NCI-H1105 (cell line): ENCODE measurements at regions not wholly inside any gene's neighbourhood (a gene's known extent, or its start where the extent isn't known, plus 50 kb on each side); places are given as distances from the start of the nearest gene placed in this dataset.

Experiments used
- DNase-seq: peaks from one replicate; lab custom pipeline; 2025; lab: John Stamatoyannopoulos, UW

DNA sequence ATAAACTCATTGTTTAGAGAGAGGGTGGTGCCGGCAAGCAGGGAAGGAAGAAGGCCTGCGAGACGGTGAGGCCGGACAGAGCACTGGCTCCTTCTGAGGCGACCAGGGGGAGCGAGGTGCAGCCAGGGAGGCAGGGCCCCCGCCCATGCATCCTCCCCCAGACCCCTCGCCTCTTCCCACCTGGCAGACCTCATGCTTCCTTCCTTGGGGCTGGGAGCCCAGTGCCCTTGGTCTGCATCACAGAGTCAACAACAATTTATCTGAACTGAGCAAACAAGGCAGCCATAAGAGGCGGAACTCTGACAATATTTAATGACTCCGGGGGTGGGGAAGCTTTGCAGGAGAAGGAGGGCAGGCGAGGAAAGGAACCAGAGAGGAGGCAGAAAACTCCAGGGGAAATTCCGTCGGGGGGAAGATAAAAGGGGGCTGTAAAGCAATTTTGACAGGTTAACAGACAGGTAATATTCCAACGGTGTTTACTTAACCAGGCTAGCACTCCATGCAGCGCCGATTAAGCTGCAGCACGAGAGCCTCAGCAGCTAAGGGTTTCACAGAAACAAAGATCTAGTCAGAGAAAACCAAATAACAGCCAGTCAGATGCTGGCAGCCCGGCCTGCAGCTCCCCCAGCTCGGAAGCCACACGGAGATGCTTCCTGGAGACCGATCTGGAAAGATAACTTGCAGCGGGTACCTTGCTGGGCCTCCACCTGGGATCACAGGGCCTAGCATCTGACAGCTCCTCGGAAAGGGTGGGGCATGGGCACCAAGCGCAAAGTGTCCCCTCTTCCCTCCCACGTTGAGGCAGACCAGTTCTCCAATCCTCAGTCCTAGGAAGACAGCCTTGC is 398.2 kb downstream of the SOX9 start:
- no peak for DNase-seq

DNA sequence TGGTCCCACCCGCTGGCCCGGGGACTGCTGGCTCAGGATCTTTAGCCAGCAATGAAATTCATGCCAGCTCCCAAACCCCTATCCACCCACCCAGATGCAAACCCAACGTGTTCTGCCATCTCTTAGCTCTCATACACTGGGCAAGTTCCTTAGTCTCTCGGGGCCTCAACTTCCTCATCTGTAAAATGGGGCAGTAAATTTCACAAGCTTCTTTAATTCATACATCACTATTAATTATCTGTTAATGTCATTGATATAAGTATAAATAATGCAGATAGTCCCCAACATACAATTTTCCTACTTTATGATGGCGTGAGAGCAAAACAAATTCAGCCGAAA is 398.7 kb downstream of the SOX9 start:
- DNase-seq: no peak

DNA sequence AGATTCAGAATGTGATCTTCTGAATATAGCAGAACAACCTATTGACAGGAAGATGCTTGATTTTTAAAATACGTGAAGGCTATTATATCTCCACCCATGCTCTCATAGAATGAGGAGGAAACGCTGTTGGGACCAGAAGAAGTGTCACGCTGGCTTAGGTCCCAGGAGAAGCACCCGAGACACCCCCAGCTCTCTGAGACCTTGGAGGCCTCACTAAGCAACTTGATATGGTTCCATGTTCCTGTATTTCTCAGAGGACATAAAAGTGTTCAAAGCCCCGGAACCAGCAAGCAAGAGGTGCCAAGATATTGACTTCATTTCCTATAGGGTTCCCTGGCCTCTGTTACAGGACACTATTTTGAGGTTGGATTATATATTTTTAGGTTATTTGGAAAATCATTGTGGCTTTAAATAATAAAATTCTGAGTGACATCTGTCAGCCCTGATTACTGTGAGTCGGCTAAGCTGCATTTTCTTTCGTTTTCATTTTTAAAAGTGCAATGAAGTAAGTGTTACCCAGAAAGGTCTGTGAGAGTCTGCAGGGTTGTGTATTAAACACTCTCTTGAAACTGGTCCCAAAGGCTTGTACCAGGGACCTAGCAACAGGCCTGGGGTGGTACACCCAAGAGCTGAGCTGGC is 400.0 kb downstream of the SOX9 start:
- DNase-seq: no peak

DNA sequence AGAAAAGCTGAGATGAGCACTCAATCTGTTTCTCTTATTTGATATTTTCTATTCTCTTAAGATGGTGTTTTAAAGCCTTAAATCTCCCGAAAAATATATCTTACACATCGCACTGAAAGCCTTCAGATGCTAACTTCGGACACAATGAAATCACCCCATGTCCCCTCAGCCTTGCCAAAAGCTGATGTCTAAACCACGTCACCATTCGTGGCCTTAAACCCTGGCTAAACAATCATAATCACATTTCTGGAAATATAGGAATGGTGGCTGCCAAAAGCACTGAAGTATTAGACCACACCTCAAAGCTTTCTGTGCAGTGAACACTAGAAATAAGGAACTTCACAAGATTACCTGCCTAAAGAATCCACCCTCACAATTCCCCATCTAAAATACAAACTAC is 402.7 kb downstream of the SOX9 start:
- no peak for DNase-seq

DNA sequence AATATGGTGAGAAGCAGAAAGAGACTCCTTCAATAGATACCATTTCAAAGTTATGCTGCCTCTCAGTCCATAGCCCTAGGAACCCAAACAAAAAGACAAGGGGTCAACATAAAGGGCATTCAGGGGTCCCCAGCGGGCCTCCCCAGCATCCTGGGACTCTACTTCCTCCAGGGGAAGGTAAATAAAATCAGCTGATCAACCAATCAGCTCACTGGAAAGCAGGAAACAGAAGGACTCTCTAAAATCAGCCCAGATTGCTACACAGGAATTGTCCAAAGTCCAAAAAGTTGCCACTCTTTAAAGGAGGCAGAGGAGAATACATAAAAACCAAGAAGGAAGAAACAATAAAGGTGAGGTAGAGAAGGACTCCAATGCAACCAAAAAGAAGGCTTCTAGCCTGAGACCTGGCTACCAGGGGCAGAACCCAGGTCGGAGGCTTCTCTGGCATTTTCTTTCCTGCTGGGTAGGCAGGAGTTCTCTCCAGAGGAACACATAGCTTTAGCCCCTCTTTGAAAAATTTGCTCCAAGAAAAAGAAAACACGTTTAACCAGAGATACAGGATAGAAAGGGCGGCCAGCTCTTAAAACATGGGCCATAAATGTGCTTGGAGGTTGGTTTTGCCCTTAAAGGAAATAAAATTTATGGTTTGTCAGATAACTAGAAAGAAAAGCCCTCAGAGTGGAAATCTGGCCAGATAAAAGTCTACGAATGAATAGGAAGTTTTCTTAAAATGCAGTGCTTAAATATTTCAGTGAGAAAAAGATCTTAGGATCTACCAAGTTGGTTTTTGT is 404.6 kb downstream of the SOX9 start:
- no peak for DNase-seq

DNA sequence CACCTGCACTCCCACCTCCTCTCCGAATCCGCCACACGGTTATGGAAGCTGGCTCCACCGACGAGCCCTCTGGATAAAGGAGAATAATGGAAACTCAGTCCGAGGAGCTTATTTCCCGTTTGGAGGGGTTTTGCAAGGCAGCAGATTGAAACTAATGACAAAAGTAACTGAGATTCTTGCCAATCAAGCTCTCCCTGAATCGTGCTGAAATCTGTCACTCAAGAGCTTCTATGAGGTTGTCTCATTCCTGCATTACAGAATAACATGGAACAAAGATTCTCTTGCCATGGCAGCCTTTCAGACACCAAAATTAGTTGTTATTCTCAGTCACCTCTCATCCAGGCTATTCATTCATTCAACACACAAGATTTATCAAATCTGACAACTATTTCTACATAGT is 405.9 kb downstream of the SOX9 start:
- DNase-seq: no peak

DNA sequence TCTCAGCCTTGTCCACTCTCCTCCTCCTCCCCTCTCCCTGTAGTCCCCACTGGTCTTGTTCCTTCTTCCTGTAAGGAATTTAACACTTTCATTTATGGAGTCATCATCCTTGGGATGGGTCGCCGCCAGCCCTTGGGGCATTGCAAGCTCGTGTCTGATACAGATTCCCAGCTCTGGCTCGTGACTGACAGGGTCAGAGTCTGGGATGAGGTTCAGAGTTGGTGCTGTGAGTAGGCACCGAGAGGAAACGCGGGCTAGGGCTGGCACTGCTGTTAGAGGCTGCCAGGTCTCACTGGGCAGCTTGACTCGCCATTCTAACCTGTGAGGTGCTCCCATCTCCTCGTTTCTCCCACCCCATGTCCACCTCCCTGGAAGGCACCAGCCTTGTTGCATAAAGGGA is 407.0 kb downstream of the SOX9 start:
- no peak for DNase-seq

DNA sequence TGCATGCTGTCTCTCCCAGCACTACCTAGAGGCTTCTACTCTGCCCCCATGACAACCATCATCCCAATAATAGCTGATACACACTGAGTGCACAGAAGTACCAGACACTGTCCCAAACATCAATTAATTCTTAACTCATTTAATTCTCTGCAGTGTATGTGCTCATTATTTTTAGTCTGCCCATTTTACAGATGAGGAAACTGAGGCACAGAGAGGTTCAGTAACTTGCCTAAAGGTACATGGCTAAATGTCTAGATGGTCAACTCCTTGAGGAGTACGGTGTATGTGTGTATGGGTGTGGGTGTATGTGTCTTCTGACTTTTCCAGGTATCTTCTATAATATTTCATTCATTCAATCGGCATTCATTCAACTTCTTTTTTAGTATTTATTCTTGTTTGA is 407.9 kb downstream of the SOX9 start:
- DNase-seq: no peak

DNA sequence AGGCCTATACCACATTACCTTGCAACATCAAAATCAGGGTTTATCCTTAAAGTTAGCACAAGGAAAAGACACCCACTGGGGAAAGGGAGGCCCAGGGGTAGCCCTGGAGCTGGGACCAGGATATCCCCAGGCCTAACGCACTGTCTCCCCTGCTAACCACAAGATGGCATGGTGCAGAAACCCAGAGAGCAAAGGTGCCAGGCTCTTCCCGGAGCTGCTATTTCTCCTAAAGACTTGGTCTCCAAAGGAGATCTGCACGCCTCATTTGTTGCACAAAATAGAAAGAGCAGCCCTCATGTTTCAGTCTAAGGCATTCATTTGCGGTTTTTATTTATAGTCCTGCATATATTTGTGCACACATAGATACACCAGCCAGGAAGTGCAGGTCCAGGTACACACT is 408.6 kb downstream of the SOX9 start:
- no peak for DNase-seq

DNA sequence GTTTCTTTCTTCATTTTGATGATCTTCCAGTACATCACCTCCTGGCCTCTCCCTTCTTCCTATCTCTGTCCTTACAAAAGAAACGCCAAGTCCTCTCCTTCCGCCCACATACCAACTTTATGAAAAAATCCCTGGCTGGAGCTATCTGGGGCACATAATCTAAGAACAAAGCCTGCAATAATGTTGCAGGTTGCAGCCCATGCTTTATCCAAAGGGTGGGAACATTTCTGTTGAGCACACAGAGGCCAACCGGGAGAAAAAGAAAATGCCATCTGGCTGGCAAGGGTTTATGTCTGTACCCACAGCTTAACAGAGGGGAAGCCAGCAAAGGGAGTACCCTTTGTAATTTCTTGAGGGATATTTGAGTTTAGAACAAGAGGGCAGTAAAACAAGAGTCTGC is 409.6 kb downstream of the SOX9 start:
- DNase-seq: no peak

DNA sequence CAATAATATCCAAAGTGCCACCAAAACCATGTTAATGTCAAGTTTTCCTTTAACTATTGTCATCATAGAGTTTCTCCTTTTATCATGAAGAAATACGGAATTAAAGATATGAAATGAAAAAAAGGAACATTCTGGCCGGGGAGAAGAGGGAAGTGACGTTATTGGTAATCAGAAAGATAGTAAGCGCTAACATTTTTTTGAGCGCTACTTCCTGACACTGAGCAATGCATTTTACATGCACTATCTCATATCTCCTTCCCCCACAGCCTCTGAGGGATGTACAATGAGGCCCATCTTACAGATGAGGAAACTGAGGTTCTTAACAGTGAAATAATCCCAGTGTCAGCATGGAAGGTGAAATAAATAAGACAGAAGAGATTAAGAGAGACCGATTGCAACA is 410.9 kb downstream of the SOX9 start:
- DNase-seq: no peak

DNA sequence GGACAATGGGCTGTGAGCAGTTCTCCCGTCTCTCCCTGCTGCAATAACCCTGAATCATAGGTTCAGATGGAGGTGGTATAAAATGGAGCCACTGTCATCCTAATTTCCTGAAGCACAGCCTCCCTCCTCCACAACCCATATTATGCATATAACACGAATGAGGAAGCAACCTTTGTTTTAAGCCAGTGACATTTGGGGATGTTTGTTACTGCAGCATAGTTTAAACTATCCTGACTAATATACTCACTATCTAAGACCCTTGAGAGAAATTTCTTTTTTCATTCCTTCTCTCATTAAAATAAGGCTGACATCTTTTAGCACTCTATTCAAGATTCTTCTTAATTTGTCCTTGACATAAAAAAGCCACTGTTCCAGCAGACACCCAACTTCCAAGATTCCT is 413.4 kb downstream of the SOX9 start:
- DNase-seq: no peak

DNA sequence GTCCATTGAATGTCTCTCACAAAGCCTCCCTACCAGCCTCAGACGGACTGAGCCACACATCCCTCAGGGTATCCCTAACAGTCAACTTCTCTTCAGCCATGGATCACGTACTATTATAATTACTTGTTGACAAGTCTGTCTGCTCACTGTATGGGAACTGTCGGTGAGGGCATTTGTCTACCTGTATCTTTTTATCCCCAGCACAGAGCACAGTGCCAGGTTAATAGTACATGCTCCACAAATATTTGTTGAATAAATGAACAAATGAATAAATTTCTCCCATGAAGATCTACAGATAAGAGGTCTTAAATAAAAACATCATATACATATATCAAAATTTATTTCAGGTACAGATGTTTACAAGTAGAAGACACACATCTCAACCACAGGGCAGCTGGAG is 414.0 kb downstream of the SOX9 start:
- no peak for DNase-seq

DNA sequence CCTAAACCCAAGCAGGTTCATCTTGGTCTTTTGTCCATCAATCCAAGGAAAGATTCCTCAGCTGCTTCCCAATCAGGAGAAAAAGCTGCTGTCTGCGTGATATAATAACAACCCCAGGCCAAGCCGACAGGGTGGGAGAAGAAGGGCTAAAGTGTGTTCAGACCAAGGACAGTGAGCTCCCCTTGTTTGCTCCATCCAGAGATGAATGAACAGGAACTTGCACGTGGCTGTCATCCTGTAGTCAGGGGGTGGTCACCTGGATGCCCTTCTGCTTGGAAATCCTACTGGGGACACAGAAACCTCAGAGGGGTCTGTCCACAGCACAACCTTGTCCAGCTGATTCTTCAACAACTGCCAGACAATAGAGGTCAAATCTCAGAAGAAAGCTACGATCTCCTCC is 414.5 kb downstream of the SOX9 start:
- DNase-seq: no peak

DNA sequence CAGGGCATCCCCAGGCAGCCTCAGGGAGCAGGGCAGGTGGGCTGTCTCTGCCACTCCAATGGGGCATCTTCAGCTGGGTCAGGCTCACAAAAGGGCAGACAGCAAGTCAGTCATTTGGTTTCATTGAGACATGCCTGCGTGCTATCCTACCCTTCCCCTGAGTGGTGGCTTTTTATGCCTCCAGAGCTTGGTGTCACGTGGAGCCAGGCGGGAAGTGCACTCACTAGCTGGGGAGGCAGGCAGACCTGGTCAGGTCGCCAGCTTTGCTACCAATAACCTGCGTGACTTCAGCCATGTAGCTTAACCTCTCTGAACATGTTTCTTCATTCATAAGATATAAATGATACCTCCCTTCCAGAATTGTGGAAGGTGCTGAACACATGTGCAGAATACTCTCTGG is 415.0 kb downstream of the SOX9 start:
- no peak for DNase-seq

DNA sequence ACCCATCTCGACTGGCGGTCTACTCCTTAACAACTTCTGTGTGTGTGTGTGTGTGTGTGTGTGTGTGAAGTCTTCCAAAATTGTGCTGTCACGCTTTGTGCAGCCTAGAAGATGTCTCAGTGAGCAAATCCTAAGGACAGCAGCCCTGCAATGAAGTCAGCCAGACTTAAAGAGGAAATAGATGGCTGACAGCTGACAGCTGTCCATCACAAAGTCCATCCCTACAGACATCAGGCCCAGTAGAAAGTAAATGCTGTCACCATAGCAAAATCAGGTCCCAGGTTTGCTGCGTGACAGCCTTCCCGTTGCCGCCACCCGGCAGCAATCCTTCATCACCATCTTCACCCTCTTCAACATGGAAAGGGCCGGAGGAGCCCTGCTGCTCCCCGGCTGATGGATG is 416.0 kb downstream of the SOX9 start:
- DNase-seq: no peak

DNA sequence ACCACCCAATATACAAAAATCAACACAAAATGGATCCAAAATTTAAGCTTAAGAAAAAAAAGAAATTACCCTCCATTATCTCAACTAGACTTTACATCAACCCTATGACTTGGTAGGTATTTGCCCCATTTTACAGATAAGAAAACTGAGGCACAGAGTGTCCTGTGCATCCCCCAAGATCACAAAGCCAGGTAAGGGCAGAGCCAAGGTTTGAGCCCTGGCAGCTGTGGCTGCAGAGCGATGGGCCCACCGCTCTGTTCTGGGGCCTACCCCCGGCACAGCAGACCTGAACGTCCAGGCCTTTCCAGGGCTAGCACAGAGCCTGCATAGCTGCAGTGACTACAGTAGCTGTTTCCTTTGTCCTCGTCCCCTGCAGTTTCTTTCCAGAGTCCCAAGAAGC is 417.6 kb downstream of the SOX9 start:
- DNase-seq: no peak

DNA sequence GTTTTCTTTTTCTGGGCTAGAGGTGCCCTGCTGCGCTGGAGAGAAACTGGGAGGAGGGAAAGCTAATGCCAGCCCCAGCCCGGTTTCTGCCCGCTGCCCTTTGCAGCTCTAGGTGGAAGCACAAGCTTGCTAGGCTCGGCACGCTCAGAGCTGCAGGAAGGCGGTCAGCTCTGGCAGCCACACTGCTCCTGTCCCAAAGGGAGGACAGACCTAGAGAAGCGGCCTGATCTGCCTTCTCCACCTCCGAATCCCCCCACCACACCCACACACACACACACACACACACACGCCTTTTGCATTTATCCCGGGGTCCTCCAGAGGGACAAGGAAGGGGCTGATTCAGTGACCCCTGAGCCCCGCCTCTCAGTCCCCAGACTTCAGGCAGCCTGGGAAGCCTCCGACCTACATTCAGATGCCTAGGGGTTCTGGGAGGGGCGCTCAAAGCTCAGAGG is 418.1 kb downstream of the SOX9 start:
- no peak for DNase-seq

DNA sequence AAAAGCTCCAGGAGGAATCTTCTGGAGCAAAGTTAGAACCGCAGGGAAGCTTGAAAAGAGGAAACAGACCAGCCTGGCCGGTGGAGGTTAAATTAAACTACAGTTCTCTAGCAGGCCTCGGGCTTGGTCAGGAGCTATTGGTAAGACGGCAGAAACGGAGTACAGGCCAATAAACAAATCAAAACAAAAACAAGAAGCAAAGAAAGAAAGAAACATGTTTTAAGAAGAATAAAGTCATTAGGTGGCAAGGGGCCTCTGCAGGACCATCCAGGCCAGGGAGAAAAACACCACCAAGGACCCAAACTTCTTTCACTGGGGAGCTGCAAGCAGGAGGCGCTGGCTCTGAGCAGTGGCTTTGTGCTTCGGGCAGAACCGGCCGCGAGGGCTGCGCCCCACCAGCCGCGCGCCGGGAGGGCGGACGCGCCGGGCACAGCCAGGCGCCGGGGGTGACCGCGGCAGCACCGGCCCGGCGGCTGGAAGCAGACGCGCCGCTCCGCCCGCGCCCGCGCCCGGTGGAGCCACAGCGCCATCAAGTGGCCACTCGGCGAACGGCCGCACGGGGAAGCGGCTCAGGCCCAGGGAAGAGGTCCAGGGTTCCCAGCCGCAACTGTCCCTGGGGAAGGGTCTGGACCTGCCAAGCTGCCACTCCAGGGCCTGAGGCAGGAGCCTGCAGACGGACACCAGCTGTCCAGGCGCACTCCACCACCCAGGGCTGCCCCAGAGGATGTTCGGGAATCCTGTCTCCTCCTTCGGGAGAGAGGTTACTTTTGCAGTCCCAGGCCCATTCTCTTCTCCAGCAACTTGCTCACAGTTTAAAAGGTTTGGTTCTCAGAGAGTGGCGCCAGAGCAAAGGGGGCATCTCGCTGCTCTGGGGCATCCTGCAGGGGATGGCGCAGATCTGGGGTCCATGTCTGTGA is 419.4 kb downstream of the SOX9 start:
- peak; percentile 65 for DNase-seq

DNA sequence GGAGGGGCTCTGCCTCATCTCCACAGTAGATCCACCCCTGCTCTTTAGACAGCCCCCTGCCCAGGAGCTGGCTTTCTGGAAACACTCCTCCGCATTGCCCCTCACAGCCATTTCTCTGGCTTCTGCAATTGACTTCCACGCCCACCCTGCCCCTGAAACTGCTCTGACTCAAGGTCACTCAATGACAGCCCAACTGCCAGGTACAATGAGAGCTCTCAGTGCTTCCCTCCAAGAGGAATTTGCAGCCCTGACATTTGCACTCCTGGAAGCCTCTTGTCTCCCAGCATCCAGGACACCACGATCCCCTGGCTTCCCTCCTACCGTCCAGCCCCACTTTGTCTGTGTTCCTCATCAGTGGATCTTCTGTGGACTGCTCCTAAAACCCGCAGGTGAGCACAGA is 421.5 kb downstream of the SOX9 start:
- DNase-seq: no peak

DNA sequence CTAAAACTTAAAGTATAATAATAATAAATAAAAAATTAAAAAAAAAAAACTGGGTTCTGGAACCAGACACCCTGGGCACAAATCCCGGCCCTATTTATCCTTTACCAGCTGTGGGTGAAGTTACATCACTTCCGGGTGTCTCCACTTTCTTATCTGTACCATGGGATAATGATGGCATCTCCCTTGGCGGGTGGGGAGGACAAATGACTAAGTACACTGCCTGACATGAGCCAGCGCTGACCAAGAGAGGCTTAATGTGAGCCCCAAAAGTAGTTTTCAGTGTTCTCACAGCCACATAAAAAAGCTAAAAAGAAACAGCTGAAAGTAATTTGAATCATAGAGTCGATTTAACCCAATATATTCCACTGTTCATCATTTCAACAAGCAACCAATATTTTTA is 424.9 kb downstream of the SOX9 start:
- no peak for DNase-seq
